ENCODE measurements at regions not wholly inside any gene's neighbourhood (a gene's known extent, or its start where the extent isn't known, plus 50 kb on each side); places are given as distances from the start of the nearest gene placed in this dataset.

DNA sequence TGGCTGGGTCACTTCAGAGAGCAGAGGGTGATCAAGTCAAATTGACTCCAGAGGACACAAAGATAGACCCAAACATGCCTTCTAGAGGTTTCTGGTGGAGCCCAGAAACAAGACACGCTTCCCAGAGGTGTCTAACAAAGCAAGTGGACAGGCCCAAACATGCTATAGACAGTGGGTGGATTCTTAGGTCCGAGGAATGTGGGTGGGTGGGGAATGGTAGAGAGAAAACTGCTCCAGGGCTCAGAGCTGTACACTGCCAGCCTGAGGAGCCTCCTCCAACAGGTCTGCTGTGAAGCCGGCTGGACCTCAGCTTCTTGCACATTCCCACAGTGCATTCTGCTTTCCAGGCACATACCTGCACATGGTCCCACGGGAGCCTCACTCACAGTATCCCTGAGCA, 116.8 kb upstream of the NECTIN1 start:
- in situ Hi-C loops (cut with MboI), result no loop called here
- Histone ChIP-seq H3K27ac (ENCODE audit: extremely low read depth, low read depth, low read length) (no peak overlapping the region), H3K9me1 (ENCODE audit: control insufficient read depth, insufficient read depth, low read length) (no peaks in the 10 kb centered on the region), H3K36me3 (ENCODE audit: control insufficient read depth, insufficient read depth, low read length) (no peaks in the 10 kb centered on the region), H3K27me3 (ENCODE audit: control insufficient read depth in 2 of 2, insufficient read depth in 2 of 2, low read length in 2 of 2) (peaks cover 0 to 5% of the 10 kb centered on the region in 2 experiments; a peak in 1 of 5 replicates), H3K4me1 (replicated peaks in 1 of 2; ENCODE audit: control insufficient read depth in 2 of 2, insufficient read depth in 2 of 2, low read length in 2 of 2) (no peaks in the 10 kb centered on the region), H2AFZ (ENCODE audit: low read depth, low read length) (no peak overlapping the region), H3K4me2 (ENCODE audit: insufficient read depth, low read length) (no peak overlapping the region), H3K4me3 (no peak overlapping the region), H4K20me1 (replicated peaks; ENCODE audit: control insufficient read depth, insufficient read depth, low read length) (peaks cover 5% of the 10 kb centered on the region; the same call in 1 of the 2 replicates), H3K9ac (ENCODE audit: insufficient read depth in 1 of 2, low read depth in 2 of 2, low read length in 2 of 2) (no peak overlapping the region), H3K9me3 (replicated peaks; ENCODE audit: control insufficient read depth, insufficient read depth, low read depth, low read length) (no peaks in the 10 kb centered on the region), H3K79me2 (ENCODE audit: control insufficient read depth, insufficient read depth, low read length) (no peaks in the 10 kb centered on the region)
- ATAC-seq (no peak), DNase-seq (ENCODE audit: extremely low read depth in 1 of 4, low spot score in 3 of 4) (no peak), FAIRE-seq (no peak)
- intact Hi-C loops (cut with micrococcal nuclease), result no loop called here
- TF ChIP-seq, protein P1, sequence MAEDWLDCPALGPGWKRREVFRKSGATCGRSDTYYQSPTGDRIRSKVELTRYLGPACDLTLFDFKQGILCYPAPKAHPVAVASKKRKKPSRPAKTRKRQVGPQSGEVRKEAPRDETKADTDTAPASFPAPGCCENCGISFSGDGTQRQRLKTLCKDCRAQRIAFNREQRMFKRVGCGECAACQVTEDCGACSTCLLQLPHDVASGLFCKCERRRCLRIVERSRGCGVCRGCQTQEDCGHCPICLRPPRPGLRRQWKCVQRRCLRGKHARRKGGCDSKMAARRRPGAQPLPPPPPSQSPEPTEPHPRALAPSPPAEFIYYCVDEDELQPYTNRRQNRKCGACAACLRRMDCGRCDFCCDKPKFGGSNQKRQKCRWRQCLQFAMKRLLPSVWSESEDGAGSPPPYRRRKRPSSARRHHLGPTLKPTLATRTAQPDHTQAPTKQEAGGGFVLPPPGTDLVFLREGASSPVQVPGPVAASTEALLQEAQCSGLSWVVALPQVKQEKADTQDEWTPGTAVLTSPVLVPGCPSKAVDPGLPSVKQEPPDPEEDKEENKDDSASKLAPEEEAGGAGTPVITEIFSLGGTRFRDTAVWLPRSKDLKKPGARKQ (CRISPR knock-in tag; IDR thresholded peaks at IDR 0.05), result no peak
- TF ChIP-seq MXI1 (IDR thresholded peaks at IDR 0.05; ENCODE audit: low read depth, low read length), result no peak
- TF ChIP-seq, protein P2, sequence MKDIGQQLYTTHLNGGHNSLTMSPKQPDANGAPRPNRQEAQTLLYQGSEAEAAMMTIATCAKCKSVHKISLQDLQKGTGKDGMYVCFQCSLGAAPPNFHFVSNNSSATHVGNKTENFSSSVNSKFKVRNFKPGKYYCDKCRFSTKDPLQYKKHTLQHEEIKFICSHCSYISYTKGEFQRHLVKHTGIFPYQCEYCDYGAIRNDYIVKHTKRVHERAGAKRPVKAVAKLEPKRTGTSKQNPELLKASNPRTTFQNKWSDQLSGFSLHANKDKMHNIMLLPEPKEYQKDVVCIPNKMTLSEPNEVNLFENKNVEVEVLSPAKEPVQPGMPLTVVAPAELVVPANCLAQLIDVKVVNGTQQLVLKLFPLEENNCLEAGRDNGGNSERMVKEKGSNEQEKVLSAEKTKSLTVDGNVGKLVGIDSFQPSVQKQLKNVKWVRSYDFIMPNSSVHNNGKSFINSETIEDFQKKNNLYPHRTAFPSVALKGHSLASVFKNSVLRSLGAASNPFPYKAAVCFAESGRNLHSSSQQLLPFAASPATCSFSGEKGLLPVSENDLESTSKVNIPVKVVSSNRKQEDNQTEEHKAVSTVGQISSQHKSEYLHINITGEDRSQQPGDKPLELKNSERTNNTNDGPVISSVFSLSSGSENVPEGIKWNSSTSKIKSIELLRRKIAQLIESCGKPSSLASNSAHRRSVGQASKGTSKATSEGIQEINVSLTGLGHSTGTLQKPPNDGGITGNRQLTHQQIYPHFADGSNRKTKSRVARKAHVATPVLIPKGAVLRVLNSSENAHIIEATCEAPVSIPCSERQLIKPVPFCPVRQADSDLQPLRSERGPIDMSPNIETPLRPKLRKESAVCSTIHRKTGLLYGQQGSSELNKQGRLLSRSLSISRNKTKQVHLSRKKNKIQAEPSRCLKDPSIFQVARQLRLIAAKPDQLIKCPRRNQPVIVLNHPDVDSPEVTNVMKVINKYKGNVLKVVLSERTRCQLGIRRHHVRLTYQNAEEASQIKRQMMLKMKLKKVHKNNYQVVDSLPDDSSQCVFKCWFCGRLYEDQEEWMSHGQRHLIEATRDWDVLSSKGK (CRISPR knock-in tag; IDR thresholded peaks at IDR 0.05), result no peak
- no peak for TF ChIP-seq EP300 (IDR thresholded peaks at IDR 0.05; ENCODE audit: low read length)
- TF ChIP-seq POU5F1 (IDR thresholded peaks at IDR 0.05; ENCODE audit: borderline replicate concordance, low read depth, low read length, partially characterized antibody), result no peak
- CTCF ChIA-PET (ENCODE audit: low intra/inter-chr PET ratio), result no interaction called here
- WGBS (ENCODE audit: insufficient coverage, low coverage, missing lambda C conversion rate), result 0% methylated on average over 4 of the region's 4 CpGs
- POLR2A ChIA-PET, result no interaction called here
- BruUV-seq (replicated peaks), result no TSS peak

Data from K562 (cell line).